Left ventricle myocardium superior (tissue), 1 donor: ENCODE measurements at regions not wholly inside any gene's neighbourhood (a gene's known extent, or its start where the extent isn't known, plus 50 kb on each side); places are given as distances from the start of the nearest gene placed in this dataset.

Experiments
- ATAC-seq: fragments of 200-7000 bp; cut with Tn5 transposase; one replicate; pipeline ENCODE4 v1.9.1; 2020; ENCODE audit warnings: mild to moderate bottlenecking, moderate library complexity
- DNase-seq: peaks from one replicate; pipeline ENCODE4 v3.0.0-alpha.2; 2020
- intact Hi-C: fragments of 100-400 bp; cut with micrococcal nuclease; formaldehyde crosslinking; loops from one replicate; pipeline ENCODE4 v1.11.0; 2022
- donor health status: DM: no; HTN: yes; CAD: no; lungs with severe emphysema.

GRCh38 chr16:62963846-62964245 lies 927.6 kb upstream of the CDH8 start:
- intact Hi-C loops: no loop called here
- no peak for DNase-seq

DNA sequence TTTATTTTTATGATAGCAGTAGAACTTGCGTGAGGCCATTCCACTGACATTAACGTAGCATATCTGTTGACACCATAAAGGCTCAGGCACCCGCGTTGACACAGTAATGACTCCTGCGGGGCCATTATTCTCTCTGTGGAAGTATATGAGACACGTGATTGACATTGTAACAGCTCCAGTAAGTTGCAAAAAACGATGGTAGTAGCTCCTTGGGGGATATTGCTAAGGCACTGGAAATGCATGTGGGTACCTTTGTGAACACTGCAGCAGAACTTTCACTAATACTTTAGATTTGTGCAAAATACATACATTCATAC lies 918.8 kb upstream of the CDH8 start:
- intact Hi-C loops: no loop called here
- DNase-seq (no peak), ATAC-seq (no peak)

More at GRCh38 chr16:62963846-62964245, 927.6 kb upstream of the CDH8 start:
- ATAC-seq: no peak

- intact Hi-C loops: no loop called here
- no peak for DNase-seq
- ATAC-seq: no peak
Observed at GRCh38 chr16:62954144-62955032, 918.1 kb upstream of the CDH8 start.

DNA sequence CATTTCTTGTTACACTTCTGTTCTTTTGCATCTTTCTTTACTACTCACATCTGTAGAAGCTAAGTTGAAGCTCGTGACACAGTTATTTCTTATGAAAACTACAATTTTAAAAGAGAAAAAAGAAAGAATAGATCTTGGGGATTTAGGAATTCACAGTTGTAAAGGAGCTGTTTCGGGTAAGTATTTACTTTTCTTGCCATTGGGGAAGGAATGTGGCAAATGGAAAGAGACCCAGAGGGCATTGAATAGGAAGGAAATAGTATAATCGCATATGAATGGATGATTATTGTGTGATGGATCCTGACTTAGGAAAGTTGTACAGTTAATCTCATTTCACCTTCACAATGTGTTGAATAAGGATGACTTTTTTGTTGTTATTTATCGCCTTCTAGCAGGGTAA lies 914.1 kb upstream of the CDH8 start:
- intact Hi-C loops: no loop called here
- DNase-seq (no peak), ATAC-seq (no peak)

- intact Hi-C loops: no loop called here
- ATAC-seq: no peak
- no peak for DNase-seq
Observed at GRCh38 chr16:62940569-62940968, 904.3 kb upstream of the CDH8 start.

DNA sequence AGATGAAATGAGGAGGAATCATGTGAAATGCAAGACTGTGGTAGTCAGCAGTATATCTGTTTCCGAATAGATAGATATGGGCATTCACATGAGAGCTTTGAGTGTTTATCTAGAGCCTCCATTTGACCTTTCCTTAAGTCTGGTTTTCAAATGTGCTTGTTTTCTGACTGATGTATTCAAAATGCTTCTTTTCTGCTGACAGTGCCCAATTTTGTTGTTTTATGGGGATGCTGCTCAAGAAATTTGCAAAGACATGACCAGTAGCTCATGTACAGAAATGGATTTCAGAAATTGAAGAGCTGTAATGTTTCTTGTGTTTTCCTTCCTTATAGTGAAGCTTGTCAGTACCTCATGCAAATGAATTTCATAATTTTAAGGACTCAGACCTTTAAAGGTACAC lies 903.4 kb upstream of the CDH8 start:
- intact Hi-C loops: no loop called here
- DNase-seq (no peak), ATAC-seq (no peak)

DNA sequence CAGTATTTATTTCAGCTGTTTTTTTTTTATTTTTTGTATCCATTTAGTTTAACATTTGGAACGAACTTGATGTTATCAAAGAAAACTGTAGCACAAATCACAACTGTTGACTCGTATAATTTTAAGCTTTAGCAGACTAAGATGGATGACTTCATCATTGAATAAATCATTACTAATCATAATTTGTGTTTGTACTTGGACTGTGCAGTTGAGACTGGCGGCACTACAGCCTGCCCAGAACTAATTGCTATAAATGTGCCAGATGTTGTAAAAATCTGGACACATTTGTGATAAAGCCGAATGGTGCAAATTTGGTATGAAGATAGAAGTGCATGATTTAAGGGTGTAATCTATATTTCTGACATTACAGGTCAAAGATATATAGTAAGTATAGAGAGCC lies 897.7 kb upstream of the CDH8 start:
- intact Hi-C loops: no loop called here
- ATAC-seq: no peak
- no peak for DNase-seq

DNA sequence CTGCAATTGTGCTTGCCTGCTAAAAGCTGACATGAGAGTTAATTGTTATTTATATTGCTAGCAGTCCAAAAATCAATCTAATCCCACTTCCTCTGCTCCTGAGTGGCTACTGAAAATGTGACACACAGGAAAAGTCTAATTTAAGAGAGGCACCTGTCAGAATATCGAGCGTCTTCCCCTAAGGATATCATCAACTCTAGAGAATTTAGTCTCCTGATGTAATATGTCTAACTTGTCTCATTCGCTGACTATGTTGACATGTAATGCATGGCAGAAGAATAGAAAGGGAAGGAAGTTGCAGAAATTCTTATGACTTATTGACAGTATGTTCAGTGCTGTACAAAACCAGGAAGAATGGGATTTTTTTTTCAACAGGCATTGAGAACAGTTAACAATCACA lies 893.4 kb upstream of the CDH8 start:
- intact Hi-C loops: no loop called here
- no peak for ATAC-seq
- DNase-seq: no peak

DNA sequence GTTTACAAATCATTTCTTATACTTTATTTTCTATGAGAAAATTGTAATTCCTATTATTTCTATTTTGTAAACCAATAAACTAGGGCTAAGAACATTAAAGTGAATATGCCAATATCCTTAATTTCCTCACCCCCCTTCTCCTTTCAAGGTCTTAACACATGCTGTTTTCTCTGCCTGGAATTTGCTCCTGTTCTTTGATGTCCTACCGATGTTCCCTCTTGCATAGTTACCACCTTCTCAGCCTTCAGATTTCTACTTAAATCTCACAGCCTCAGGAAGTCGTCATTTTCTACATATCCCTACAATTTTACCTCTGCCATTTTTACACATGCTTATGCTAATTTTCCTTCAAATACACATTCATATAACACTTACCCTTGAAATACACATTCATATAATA lies 890.9 kb upstream of the CDH8 start:
- ATAC-seq (no peak), DNase-seq (no peak)
- intact Hi-C loops: no loop called here

- DNase-seq: no peak
- intact Hi-C loops: no loop called here
- no peak for ATAC-seq
Observed at GRCh38 chr16:62926121-62926801, 890.0 kb upstream of the CDH8 start.

DNA sequence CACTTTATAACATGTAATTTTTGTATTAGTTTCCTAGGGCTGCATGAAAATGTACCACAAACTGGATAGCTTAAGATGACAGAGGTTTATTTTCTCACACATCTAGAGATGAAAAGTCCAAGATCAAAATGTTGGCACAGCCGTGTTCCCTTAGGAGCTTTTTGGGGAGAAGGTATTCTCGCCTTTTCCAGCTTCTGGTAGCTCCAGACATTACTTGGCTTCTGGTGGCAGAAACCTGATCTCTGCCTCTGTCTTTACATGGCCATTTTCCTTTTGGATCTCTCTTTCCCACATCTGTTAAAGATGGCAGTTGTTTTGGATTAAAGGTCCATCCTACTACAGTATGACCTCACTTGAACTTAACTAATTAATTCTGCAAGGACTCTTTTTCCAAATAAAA lies 885.7 kb upstream of the CDH8 start:
- no peak for ATAC-seq
- intact Hi-C loops: no loop called here
- DNase-seq: no peak

GRCh38 chr16:62913924-62914323 lies 877.7 kb upstream of the CDH8 start:
- DNase-seq (no peak), ATAC-seq (no peak)
- intact Hi-C loops: no loop called here

- no peak for DNase-seq
- intact Hi-C loops: no loop called here
- ATAC-seq: no peak
Observed at GRCh38 chr16:62913333-62913732, 877.1 kb upstream of the CDH8 start.

- ATAC-seq (no peak), DNase-seq (no peak)
- intact Hi-C loops: no loop called here
Observed at GRCh38 chr16:62909597-62909996, 873.4 kb upstream of the CDH8 start.

DNA sequence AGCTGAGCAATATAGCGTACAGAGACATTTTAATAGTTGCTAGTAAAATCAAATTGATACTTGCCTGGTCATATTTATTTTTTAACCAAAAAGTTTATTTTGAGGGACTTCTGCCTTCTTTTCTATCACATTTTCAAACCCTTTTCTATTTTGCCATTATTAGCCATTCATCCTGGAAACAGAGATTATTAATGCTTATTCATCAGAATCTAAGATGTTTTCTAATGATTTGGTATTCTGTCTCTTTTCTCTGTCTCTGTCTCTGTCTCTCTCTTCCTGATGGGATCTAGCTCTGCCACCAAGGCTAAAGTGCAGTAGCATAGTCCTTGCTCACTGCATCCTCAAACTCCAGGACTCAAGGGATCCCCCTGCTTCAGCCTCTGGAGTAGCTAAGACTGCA lies 871.3 kb upstream of the CDH8 start:
- intact Hi-C loops: no loop called here
- DNase-seq (no peak), ATAC-seq (no peak)

GRCh38 chr16:62903961-62904502 lies 867.8 kb upstream of the CDH8 start:
- DNase-seq: no peak
- intact Hi-C loops: no loop called here

GRCh38 chr16:62899737-62900136 lies 863.5 kb upstream of the CDH8 start:
- no peak for DNase-seq
- intact Hi-C loops: no loop called here
- ATAC-seq: no peak

More at GRCh38 chr16:62903961-62904502, 867.8 kb upstream of the CDH8 start:
- ATAC-seq: no peak

- intact Hi-C loops: no loop called here
- DNase-seq (no peak), ATAC-seq (no peak)
Observed at GRCh38 chr16:62889097-62889496, 852.9 kb upstream of the CDH8 start.

- no peak for ATAC-seq
- intact Hi-C loops: no loop called here
Observed at GRCh38 chr16:62883509-62883908, 847.3 kb upstream of the CDH8 start.

GRCh38 chr16:62882552-62883221 lies 846.4 kb upstream of the CDH8 start:
- intact Hi-C loops: no loop called here
- DNase-seq (no peak), ATAC-seq (peak; percentile 69)

More at GRCh38 chr16:62883509-62883908, 847.3 kb upstream of the CDH8 start:
- no peak for DNase-seq
